Neural crest cell (in vitro differentiated cells): ENCODE measurements at regions not wholly inside any gene's neighbourhood (a gene's known extent, or its start where the extent isn't known, plus 50 kb on each side); places are given as distances from the start of the nearest gene placed in this dataset.

ENCODE experiments used
- DNase-seq: peaks from one replicate; pipeline ENCODE4 v3.0.0; 2021; ENCODE audit warnings: low read depth, mixed read lengths, low spot score
- H3K27ac Mint-ChIP-seq: one replicate; pipeline ENCODE4 v1.8.0; 2021; ENCODE audit warnings: mild to moderate bottlenecking, mixed read lengths; ENCODE audit not compliant: unreplicated experiment
- H3K27me3 Mint-ChIP-seq: 2 replicates; pipeline ENCODE4 v1.8.0; 2021; ENCODE audit warnings: low read depth, mild to moderate bottlenecking, mixed read lengths
- H3K36me3 Mint-ChIP-seq: 2 replicates; pipeline ENCODE4 v1.8.0; 2021; ENCODE audit warnings: low read depth, mild to moderate bottlenecking, mixed read lengths
- H3K4me1 Mint-ChIP-seq: 2 replicates; pipeline ENCODE4 v1.8.0; 2021; ENCODE audit warnings: mixed read lengths
- H3K4me3 Mint-ChIP-seq: one replicate; pipeline ENCODE4 v1.8.0; 2021; ENCODE audit warnings: mild to moderate bottlenecking, mixed read lengths
- H3K9me3 Mint-ChIP-seq: 2 replicates; pipeline ENCODE4 v1.8.0; 2021; ENCODE audit warnings: mixed read lengths
- TF ChIP-seq, protein P1 (sequence below): fragments of 200-600 bp; sonication (generic); conservative IDR thresholded peaks from 2 replicates; pipeline ENCODE4 v1.5.0; 2021; ENCODE audit warnings: antibody characterized with exemption, mild to moderate bottlenecking

DNA sequence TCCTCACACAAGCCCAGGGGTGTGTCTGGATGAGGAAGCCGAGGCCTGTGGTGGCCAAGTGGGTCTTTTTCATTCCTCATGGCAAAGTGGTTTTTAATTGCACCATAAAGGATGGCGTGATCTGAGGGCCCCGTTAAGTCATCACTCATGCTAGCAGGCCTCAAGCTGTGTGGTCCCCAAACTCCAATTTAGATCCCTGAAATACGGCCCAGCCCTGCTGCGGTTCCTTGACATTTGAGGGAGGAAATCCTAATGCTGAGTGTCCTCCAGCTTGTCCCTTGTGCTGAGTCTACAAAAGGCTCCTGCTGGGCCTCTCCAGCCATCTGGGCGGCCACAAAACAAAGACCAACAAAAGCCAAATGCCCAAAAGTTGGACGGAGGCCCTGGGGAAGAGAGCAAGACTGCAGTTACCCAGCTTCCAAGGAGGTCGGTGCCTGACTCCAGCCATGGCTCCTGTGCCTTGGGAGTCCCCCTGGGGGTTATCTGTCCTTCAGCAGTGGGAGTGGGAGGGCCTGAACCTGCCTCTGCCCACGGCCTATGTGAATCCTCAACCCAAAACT is 162.3 kb upstream of the PDE10A start:
- Mint-ChIP-seq H3K27me3 (peaks cover 17% of the 10 kb centered on the region), H3K9me3 (peaks cover 4% of the 10 kb centered on the region), H3K36me3 (no peaks in the 10 kb centered on the region), H3K27ac (peak overlapping the region; percentile 91), H3K4me3 (no peak overlapping the region), H3K4me1 (peaks cover 11% of the 10 kb centered on the region)
- DNase-seq, result no peak
- TF ChIP-seq, protein P1, sequence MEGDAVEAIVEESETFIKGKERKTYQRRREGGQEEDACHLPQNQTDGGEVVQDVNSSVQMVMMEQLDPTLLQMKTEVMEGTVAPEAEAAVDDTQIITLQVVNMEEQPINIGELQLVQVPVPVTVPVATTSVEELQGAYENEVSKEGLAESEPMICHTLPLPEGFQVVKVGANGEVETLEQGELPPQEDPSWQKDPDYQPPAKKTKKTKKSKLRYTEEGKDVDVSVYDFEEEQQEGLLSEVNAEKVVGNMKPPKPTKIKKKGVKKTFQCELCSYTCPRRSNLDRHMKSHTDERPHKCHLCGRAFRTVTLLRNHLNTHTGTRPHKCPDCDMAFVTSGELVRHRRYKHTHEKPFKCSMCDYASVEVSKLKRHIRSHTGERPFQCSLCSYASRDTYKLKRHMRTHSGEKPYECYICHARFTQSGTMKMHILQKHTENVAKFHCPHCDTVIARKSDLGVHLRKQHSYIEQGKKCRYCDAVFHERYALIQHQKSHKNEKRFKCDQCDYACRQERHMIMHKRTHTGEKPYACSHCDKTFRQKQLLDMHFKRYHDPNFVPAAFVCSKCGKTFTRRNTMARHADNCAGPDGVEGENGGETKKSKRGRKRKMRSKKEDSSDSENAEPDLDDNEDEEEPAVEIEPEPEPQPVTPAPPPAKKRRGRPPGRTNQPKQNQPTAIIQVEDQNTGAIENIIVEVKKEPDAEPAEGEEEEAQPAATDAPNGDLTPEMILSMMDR, result no peak

DNA sequence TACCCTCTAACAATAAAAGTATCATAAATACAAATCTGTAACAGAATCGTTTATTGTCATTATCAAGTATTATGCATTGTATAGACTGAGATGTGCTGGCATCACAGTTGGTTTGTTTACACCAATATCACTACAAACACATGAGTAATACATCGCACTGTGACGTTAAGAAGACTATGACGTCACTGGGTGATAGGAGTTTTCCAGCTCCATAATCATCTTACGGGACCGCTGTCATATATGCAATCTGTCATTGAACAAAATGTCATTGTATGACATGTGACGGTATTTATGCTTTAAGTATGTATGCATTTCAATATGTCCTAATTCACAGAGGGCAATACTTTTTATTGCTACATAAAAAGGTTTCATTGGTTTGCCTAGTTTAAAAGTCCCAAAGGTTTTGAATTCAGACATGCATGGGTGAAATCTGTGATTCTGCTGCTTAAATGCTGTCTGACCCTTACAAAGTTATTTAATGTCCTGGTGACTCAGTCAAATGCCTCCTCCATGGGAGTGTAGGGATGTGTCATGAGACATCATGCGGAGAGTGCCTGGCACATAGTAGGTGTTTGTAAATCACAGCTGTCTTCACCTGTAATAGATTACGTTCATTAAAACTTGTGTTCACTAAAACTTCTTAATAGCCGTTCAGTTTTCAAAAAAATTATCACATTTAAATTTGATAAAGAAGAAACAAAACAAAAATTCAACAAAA is 160.7 kb upstream of the PDE10A start:
- DNase-seq, result no peak
- H3K4me3 Mint-ChIP-seq, result no peak overlapping the region
- peaks cover 8% of the 10 kb centered on the region for H3K4me1 Mint-ChIP-seq
- TF ChIP-seq, protein P1, result no peak
- no peaks in the 10 kb centered on the region for H3K36me3 Mint-ChIP-seq
- no peak overlapping the region for H3K27ac Mint-ChIP-seq
- H3K9me3 Mint-ChIP-seq, result peaks cover 4% of the 10 kb centered on the region
- H3K27me3 Mint-ChIP-seq, result peaks cover 30% of the 10 kb centered on the region

DNA sequence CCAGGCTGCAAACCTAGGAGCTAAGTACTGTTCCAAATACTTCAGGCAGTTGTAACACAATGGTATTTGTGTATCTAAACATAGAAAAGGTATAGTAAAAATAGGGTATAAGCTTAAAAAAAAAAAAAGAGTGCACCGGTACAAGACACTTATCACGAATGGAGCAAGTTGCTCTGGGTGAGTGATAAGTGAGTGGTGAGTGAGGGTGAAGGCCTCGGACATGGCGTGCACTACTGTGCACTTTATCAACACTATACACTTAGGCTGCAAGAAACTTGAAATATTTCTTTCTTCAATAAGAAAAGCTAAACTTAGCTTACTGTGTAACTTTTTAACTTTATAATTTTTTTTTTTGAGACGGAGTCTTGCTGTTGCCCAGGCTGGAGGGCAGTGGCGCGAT is 159.5 kb upstream of the PDE10A start:
- Mint-ChIP-seq H3K9me3 (peaks cover under 1% of the 10 kb centered on the region), H3K27me3 (peaks cover 38% of the 10 kb centered on the region), H3K27ac (no peak overlapping the region), H3K4me3 (no peak overlapping the region), H3K4me1 (peaks cover 15% of the 10 kb centered on the region), H3K36me3 (no peaks in the 10 kb centered on the region)
- TF ChIP-seq, protein P1, result no peak
- DNase-seq, result no peak

DNA sequence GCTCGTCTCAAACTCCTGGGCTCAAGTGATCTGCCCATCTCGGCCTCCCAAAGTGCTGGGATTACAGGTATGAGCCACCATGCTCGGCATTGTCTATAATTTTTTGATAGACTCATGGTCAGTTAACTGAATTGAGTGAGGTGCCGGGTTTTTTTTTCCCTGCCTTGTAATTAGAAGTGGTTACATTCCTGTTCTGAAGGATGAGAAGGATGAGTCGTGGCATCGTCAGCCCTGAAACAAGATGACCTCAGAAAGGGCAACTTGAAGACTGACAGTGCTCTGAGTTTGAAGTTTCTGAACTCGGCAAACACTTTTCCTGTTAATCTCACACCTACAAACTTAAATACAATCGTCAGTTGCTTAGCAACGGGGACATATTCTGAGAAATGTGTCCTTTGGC is 158.7 kb upstream of the PDE10A start:
- TF ChIP-seq, protein P1, result no peak
- H3K4me3 Mint-ChIP-seq, result no peak overlapping the region
- no peaks in the 10 kb centered on the region for H3K9me3 Mint-ChIP-seq
- H3K4me1 Mint-ChIP-seq, result peaks cover 15% of the 10 kb centered on the region
- H3K27me3 Mint-ChIP-seq, result peaks cover 42% of the 10 kb centered on the region
- H3K36me3 Mint-ChIP-seq, result no peaks in the 10 kb centered on the region
- no peak for DNase-seq
- H3K27ac Mint-ChIP-seq, result no peak overlapping the region

DNA sequence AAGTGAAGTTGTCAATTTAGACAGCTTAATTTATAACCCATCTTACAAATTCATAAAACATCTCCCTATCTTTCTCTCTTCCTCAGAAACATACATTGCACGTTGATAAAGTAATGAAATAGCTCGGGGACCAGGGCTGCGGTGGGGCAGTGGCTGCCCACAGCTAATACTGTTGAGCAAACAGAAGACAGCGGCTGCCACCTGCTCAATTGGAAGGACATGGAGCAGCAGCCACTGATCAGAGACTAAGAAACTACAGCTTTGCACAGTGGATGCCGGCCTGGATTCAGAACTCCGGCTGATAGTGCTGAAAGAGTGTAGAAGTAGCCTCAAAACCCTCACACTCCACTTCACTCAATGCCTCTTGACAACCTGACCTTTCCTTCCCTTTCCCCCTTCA is 157.9 kb upstream of the PDE10A start:
- no peak overlapping the region for H3K27ac Mint-ChIP-seq
- H3K9me3 Mint-ChIP-seq, result no peaks in the 10 kb centered on the region
- H3K4me1 Mint-ChIP-seq, result peaks cover 15% of the 10 kb centered on the region
- peaks cover 49% of the 10 kb centered on the region for H3K27me3 Mint-ChIP-seq
- DNase-seq, result no peak
- TF ChIP-seq, protein P1, result no peak
- no peaks in the 10 kb centered on the region for H3K36me3 Mint-ChIP-seq
- H3K4me3 Mint-ChIP-seq, result no peak overlapping the region
